ENCODE measurements at regions not wholly inside any gene's neighbourhood (a gene's known extent, or its start where the extent isn't known, plus 50 kb on each side); places are given as distances from the start of the nearest gene placed in this dataset.

DNA sequence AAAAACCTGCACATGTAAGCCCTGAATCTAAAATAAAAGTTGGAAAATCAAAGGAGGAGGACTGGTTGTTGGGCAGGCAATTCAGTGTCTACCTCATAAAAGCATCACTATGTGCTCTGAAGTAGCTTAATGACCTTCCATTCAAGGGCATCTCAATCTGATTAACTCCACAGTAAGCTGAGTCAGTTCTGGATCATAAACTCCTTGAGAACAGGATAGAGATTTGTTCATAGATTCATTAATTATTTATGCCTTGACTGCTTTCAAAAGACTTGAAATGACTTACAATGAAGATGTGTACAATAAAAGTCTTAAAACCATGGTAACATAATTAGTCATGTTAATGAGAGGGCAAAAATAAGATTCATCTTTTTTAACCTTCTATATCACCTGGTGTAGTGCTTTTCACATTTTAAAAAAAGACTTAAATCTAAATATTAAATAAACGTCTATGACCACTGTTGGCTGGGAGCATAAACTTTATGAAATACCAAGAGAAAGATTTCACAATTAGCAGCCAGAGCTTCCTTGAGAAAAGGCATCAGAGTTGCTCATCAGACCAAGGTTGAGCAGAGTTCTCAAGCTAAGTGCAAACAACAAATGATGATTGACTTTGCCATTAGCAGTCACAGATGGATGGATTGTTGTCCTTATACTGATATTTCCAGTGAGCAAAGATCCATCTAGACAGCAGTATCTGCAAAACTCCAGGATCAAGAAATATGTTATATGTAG, 237.3 kb upstream of the THUMPD2 start:
- no peak for TF ChIP-seq POLR2AphosphoS5 (IDR thresholded peaks at IDR 0.05; ENCODE audit: low read depth, low read length)
- no peak for TF ChIP-seq TAF1 (IDR thresholded peaks at IDR 0.05; ENCODE audit: borderline replicate concordance, insufficient read depth, low read length)
- no peak for TF ChIP-seq FOXP2 (optimal IDR thresholded peaks at IDR 0.05; ENCODE audit: borderline replicate concordance, extremely low read depth, extremely low read length, insufficient read depth)
